GM18519 (cell line): ENCODE measurements at regions not wholly inside any gene's neighbourhood (a gene's known extent, or its start where the extent isn't known, plus 50 kb on each side); places are given as distances from the start of the nearest gene placed in this dataset.

Experiments used
- ATAC-seq: cut with Tn5 transposase; IDR thresholded peaks from one replicate; pipeline ENCODE4 v1.9.1; 2021; ENCODE audit warnings: mild to moderate bottlenecking, moderate library complexity; ENCODE audit not compliant: unreplicated experiment, low FRiP score

DNA sequence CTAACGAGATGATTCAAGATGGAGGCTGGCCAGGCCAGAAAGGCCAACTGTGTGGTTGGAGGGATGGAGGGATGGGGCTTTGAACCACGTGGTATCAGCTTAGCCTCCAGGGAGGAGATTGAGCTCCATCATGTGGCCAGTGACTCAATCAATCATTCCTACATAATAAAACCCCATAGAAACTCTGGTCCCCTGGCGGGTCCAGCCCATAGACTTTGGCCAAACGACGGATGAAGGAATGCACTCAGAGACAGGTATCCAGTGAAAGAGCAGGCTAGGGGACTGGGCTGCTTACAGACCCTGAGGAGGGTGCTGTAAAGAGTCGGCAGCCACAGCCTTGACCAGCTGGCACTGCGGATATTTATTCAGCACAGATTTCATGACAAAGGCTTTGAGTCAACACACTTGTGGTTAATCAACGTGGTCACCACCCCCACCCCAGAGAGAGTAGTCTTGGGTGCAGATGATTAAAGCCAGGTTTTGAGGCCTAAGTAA lies 308.7 kb upstream of the TNRC6C start:
- no peak for ATAC-seq

DNA sequence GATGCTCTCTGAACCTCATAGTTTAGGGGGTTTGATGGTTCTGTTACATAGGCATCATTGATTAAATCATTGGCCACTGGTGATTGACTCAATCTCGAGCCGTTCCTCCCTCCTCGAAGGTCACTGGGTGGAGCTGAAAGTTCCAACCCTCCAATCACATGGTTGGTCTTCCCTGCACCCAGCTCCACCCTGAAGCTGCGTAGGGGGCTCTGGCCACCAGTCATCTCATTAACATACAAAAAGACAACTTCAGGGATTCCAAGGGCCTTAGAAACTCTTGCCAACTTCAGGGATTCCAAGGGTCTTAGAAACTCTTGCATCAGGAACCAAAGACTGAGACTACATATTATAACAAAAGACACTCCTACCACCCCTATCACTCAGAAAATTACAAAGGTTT lies 306.5 kb upstream of the TNRC6C start:
- no peak for ATAC-seq

GRCh38 chr17:77654296-77654695 lies 304.2 kb upstream of the TNRC6C start:
- no peak for ATAC-seq

DNA sequence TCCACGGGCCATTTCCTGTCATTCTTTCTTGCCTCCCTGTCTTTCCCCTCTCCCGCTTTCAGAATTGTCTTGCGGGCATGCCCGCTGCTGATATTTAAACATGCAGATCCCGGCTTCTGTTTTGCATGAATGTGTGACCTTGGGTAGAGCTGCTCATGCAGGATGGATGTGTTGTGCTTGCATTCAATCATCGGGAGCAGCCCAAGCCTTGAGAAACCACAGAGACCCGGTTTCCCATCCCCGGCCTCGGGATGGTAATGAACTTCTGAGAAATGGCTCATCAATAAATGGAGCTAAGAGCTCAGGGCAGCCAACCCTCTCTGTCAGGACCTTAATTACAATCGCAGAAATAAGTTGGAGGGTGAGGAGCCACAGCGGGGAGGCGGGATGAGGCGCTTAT lies 303.7 kb upstream of the TNRC6C start:
- ATAC-seq, result no peak

GRCh38 chr17:77656054-77656453 lies 302.4 kb upstream of the TNRC6C start:
- no peak for ATAC-seq

- ATAC-seq, result no peak
These were observed 300.7 kb upstream of the TNRC6C start for GRCh38 chr17:77657839-77658238.

DNA sequence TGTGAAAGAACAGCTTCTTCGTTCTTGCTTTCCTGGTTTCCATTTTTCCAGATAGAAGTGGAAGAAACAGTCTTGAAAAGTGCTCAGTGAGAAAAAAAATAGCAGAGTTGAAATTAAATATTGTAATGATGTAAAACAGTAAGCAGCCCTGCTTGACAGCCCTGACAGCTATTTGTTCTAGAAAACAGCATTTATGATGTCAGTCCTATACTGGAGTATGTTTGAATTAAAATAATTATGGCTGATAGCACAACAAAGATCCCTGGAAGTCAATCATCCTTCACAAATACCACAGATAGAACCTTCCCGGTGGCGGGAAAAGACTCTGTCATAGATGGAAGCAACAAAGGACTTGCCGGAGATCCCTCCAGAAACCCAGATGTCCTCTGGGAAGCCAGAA lies 298.0 kb upstream of the TNRC6C start:
- no peak for ATAC-seq

GRCh38 chr17:77662833-77663232 lies 295.7 kb upstream of the TNRC6C start:
- ATAC-seq, result no peak

GRCh38 chr17:77664097-77664729 lies 294.3 kb upstream of the TNRC6C start:
- ATAC-seq, result no peak

- no peak for ATAC-seq
These were observed 292.7 kb upstream of the TNRC6C start for GRCh38 chr17:77665833-77666232.

DNA sequence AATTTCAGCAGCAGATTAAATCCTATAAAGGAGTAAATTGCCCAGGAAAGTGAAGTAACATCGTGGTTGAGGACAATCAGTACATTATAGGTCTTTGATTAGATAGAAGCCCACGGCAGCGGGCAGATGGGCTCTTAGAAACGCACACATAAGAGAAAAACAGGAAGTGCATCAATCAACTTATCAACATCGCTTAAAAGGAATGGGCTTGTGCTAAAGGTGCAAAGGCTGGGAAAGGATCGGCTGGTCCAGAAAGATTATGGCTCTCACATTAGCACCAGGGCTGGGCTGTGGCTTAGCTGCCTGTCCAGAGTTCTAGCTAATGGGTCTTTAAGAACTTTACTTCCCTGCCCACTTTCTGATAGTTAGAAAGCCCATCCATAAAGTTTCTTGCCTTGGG lies 292.0 kb upstream of the TNRC6C start:
- no peak for ATAC-seq

DNA sequence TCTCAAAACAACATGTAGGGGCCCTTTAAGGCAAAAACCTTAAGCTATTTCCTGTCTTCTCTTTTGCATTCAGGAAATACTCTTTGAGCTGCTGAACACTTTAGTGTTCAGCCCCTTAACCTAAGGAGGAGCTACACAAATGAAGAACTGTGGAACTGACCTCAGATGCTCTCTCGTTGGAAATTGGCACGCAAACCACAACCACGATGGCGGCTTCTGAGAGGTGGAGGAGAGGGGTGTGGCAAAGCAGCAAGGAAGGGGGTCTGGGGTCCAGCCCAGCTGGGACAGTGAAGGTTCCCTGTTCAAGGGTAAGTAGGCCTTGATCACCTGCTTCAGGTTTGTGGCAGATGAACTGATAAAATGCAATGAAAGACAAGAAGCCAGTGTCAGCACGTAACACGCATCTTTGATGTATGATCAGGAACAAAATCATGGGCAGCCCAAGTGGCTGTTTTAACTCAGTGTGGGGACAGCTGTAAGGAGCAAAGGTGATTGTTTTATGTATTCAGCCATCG lies 291.6 kb upstream of the TNRC6C start:
- ATAC-seq, result no peak

- no peak for ATAC-seq
These were observed 291.0 kb upstream of the TNRC6C start for GRCh38 chr17:77667478-77667877.

- no peak for ATAC-seq
These were observed 290.0 kb upstream of the TNRC6C start for GRCh38 chr17:77668518-77668917.

DNA sequence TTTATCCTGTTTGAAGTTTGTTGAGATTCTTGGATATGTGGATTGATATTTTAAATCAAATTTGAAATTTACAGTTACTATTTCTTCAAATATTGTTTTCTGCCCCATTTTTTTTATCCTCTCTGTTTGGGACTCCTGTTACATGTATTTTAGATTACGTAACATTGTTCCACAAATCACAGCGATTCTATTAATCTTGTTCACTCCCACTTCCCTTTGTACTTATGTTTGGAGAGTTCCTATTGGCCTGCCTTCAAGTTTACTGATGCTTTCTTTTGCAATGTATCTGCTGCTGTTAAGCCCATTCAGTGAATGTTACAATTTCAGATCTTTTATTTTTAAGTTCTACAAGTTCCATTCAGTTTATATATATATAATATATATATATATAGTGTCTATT lies 288.3 kb upstream of the TNRC6C start:
- no peak for ATAC-seq

DNA sequence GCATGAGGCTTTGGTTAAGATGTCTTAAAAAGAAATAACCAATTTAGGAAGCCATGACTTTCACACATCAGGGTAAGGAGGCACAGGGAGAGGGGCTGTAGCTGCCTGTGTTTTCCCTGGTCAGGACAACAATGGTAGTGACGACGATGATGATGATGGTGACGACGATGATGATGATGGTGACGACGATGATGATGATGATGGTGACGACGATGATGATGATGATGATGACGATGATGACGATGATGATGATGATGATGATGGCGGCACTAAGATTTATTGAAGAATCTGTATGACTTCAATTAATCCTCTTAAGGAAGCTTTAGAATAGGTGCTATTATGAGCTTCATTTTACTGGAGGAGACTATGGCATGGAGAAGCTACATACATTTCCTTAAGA lies 284.1 kb upstream of the TNRC6C start:
- ATAC-seq, result no peak

- ATAC-seq, result no peak
These were observed 283.1 kb upstream of the TNRC6C start for GRCh38 chr17:77675411-77675810.

DNA sequence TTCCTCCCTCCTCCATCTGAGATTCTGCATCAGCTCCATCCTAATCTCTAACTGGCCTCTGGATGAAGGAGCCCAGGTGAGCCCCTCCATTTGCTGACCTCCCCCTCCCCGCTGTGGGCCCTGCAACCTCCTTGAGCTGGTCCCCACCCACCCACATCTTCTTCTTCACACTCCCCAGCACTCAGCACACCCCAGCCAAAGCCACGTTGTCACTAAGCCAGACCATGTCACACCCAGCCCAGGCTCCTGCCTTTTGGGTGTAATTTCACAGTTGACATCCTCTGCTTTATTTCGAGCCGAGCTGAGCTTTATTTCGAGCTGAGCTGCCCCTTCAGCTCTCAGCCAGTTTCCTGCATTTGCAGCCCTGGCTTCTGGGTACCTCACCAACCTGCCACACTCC lies 282.7 kb upstream of the TNRC6C start:
- no peak for ATAC-seq

- no peak for ATAC-seq
These were observed 282.3 kb upstream of the TNRC6C start for GRCh38 chr17:77676237-77676661.

GRCh38 chr17:77677211-77677610 lies 281.3 kb upstream of the TNRC6C start:
- no peak for ATAC-seq

DNA sequence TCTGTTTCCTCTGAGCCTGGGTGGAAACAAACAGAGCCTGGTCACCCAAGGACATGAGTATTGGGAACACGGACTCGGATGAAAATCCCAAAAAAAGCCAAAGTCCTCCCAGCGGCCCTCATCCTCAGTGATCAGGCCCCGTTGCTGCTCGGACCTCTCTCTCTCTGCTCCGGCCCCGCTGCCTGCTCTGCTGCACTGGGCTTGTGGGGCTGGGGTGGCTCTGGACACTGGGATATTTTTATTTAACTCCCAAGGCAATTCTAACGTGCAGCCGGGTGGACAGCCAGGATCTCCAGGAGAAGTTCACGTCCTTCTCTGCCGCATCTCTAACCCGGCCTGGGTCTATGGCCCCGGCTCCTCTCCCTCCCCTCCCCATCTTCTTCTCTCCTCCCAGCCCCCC lies 280.9 kb upstream of the TNRC6C start:
- ATAC-seq, result no peak

DNA sequence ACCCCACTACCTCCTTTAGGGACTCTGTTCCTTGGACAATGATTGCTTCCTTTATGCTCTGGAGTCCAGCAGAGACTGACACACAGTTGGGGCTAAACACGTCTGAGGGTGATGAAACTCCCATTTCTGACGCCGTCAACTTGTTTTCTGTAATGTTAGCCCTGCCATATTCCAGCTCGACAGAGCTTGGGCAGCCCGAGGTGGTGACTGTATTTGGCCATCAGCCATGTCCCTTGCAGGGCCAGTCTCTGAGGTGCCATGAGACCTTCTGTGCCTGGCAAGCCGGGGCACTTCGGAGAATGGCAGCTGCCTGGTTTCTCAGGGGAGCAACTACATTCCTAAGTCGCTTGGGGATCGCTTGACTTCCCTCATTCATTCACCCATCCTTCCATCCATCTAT lies 278.9 kb upstream of the TNRC6C start:
- no peak for ATAC-seq

DNA sequence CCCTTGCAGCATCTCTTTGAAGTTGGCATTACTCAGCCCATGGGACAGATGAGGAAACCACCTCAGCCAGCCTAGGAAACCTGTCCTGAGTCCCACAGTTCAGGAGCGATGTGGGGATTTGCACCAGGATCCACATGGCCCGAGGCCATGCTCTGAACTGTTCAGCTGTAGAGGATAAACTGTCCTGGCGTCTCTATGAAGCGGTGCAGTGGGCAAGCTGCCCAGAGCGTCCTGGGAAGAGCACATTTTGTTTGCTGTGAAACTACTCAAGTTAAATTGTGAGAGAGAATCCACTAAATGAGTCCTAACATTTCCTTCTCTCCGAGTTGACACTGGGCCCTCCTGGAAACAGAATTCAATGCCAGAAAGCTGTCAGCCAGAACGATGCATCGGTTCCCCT lies 276.6 kb upstream of the TNRC6C start:
- ATAC-seq, result no peak
